ENCODE measurements at regions not wholly inside any gene's neighbourhood (a gene's known extent, or its start where the extent isn't known, plus 50 kb on each side); places are given as distances from the start of the nearest gene placed in this dataset.

DNA sequence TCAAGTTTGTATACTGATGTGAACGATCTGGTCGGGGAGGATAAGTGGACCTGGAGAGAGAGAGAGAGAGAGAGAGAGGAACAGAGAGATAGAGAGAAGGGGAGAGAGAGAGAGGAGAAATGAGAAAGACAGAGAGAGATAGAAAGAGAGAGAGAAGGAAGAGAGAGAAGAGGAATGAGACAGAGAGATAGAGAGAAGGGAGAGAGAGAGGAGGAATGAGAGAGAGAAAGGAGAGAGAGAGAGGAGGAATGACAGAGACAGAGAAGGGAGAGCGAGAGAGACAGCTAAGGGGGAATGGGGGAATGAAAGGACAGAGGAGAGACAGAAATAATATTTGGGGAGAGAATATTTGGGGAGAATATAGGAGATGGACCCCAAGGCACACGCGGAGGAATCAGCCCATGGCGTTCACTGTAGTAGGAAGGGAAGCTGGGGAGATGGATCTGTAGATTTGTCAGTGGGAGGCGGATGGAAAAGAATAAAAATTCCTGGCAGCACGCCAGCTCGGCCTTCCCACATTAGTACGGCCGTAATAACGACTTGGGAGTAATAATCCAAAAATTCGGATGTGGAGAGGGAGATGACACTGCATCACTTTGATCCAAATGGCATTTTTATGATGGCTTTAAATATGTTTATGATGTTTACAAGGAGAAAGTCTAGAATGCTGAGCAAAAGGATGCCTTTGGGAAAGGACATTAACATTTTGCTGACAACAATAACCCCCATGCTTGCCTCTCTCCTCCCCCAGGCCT, 159.8 kb upstream of the KCNJ6 start:
- no peak for TF ChIP-seq EZH2 (IDR thresholded peaks at IDR 0.05; ENCODE audit: insufficient read depth, poor library complexity, severe bottlenecking)
- TF ChIP-seq EZH2phosphoT487 (IDR thresholded peaks at IDR 0.05; ENCODE audit: insufficient read depth, low read depth): no peak
